Hindlimb muscle (tissue), 1 donor: ENCODE measurements at regions not wholly inside any gene's neighbourhood (a gene's known extent, or its start where the extent isn't known, plus 50 kb on each side); places are given as distances from the start of the nearest gene placed in this dataset.

ENCODE experiments used
- DNase-seq: peaks from one replicate; pipeline ENCODE4 v3.0.0-alpha.2; 2013

DNA sequence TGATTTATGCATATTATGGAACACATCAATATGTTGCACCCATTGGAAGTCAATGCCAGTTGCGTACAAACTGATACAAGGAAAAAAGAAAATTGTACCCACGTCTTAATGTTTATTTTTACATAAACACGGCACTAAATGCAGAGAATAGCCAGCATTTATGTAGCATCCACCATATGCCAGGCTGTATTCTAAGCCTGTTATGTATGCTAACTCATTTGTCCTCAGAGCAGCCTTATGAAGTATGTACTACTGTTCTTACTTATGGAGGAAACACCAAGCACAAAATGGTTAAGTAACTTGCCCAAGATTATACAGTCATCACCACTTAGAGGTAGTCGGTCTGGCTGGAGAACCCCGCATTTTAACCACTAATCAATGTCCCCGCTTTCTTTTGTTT lies 837.9 kb upstream of the RBFOX1 start:
- no peak for DNase-seq

DNA sequence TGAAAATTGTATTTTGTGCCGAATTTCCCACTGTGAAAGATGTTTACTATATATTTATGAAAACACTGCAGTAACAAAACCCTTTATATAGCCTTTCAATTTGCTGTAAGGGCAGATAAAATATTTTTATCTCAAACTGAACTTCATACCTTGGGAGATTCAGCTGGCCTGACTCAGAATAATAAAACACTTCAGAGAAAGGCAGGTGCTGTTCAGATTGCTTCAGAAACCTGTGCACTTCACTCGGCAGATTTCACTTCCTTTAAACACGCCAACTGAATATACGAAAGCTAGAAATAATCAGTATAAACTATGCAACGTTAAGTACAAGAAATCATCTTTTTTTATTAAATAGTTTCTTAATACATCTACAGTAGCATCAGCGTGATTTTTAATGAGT lies 839.1 kb upstream of the RBFOX1 start:
- DNase-seq: no peak

DNA sequence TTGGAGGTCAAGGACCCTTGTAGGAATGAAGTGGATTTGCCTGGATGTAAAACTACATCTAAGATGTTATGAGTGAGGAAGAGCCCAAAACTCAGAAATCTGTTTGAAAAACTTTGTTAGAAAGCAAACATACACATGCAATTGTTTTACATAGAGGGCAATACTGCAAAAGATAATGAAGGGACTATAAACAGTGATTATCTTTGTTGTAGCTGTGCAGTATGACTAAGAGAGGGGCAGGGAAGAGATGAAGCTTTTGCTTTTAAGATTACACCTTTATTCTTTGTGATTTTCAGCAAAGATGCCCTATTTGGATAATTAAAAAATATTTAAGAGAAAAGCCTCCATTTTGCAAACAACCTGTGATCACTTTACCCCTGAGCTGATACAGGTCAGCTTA lies 839.9 kb upstream of the RBFOX1 start:
- DNase-seq: no peak

DNA sequence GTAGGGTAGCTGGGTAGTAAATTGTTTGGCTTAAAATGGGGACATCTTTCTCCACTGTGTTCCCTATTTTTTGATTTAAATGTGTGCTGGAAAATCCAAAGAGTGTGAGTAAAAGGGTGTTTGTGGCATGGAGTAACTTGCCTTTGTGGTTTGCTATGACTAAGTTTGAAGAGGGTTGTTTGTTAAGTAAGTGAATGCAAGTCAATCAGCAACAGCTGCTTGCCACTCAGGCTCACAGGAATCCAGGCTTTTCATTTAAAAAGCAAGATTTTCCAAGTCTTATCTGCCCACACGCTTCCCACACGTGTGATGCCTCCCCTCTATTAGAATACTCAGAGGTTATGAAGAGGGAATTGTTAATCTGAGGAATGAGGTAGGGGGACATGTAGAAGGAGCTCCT lies 847.7 kb upstream of the RBFOX1 start:
- DNase-seq: no peak

DNA sequence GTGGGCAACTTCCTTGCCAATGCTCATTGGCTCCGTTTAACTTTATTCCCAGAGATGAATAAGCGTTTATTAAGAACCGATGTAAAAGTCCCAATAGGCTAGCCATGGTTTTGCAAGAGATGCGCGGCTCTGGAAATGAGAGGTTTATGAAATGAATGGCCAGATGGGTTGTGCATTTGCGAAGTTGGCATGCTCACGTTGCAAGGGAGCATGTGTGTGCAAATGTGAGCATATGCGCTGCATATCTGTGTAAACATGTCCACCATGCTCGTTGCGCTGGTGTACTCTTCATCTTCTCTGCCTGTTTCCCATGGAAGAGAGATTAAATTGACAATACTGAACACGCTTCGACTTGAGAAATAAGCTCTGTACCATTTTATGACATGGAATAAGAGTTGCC lies 848.6 kb upstream of the RBFOX1 start:
- no peak for DNase-seq

DNA sequence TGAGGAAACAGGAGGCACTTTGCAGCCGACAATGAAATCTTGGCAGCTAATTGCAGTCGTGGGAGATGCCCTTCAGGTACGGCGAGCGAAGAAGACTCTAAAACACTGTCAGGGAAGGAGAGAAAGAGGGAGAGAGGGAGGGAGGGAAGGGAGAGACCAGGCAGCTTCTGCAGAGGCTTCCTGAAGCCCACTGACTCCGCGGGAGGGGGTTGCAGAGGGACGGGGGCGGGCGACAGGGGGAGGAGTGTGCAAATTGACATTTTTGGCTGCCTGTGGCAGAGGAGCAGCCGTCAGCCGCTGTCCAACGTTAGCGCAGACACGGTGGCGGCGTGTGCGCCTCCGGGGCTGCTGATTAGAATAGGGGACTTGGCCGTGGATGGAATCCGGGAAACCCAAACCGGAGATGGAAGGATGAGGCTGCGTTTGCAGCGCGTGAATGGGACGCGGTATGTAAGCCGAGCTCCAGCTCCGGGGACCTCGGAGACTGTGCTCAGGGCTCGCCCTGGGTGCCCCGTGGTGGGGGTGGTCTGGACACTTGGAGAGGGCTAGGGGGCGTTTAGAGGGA lies 849.1 kb upstream of the RBFOX1 start:
- no peak for DNase-seq

DNA sequence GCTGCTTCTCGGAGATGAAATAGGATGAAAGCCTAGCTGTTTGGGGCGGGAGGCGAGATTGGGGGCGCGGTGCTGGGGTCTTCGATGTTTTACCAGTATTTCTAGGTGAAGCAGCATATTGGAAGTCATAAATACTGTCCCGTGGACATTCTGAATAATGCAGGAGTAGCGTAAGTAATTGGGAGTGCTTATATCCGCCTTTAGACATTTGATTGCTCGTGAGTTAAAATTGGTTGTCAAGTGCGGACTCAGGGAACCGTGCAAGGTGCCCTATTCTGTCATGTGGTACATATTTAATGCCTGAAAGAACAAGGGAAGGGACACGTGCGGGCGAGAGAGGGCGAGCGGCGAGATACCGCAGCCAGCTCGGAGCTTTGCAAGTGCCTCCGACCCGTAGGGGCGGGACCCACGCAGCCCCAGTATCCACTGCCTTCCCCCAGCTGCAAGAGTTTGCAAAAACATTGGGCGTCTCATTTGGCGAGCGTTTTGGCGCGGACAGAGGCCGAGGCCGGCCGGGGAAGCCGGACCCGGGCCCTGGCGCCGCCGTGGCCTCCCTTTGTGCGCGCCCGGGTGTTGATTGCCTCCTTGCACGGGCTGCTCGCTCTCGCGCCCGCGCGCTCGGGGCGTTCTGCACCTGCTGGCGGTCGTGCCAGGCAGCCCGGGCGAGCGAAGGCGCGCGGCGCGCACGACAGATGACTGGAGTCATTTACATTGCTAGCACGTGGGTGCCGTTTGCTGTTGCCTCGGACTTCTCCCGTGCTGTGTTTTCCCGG lies 849.8 kb upstream of the RBFOX1 start:
- no peak for DNase-seq

DNA sequence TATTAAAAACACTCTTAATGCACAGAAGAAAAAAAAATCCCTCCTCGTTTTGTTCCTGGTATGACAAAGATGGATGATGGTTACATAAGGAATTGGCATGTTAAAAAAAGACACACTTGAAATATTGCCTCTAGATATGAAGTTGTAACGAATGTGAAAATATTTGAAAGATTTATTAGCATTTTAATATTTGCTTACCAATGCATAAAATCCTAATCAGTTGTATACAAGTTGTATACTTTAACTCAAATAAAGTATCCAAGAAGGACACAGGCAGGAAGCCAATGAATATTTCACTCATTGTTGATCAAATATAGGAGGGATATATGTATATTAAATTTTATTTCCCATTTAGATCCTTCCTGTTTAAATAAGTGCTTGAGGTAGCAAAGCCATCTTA lies 850.8 kb upstream of the RBFOX1 start:
- no peak for DNase-seq

DNA sequence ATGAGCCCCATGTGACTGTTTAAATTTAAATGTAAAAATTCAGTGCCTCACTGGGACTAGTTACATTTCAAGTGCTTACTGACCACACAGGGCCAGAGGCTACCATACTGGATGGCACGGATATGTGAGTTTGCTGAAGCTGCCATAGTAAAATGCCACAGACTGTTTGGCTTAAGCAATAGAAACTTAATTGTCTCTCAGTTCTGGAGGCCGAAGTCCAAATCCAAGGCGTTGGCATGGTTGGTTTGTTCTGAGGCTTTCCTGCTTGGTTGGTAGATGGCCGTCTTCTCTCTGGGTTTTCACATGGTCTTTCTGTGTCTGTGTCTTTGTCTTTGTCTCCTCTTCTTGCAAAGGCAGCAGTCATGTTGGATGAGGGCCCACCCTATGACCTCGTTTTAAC lies 878.9 kb upstream of the RBFOX1 start:
- no peak for DNase-seq

DNA sequence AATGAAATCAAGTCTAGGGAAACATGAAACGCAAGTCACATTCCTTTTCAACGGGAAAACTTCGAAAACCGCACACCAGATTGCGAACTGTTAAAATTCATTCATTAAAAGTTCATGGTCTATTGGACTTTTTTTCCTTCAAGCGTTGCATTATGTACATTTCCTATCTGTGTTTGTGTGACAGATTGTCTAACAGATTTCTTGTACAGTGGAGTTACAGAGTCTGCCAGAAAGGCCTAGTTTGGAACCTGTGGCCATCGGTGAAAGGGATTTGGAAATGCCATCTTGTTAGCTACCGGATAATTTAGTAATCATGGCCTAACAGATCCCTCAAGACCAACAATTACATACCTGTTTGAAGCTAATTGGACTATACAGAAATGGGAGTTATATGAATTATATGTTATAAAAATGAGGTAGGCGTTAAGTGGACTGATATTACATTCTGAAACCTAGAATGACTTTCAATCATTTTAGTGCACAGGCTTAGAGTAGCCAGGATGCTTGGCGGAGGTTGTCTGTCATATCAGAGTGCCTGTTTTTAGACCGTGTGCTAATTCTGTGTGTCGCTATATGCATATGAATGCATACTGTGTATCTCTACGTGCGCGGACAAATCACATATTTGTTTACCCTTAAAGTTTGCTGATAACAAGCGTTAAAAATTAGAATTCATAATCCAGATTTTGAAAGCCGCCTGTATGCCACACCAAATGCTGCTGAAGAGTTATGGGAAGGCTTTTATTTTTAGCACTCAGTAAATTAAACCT lies 885.4 kb upstream of the RBFOX1 start:
- no peak for DNase-seq

DNA sequence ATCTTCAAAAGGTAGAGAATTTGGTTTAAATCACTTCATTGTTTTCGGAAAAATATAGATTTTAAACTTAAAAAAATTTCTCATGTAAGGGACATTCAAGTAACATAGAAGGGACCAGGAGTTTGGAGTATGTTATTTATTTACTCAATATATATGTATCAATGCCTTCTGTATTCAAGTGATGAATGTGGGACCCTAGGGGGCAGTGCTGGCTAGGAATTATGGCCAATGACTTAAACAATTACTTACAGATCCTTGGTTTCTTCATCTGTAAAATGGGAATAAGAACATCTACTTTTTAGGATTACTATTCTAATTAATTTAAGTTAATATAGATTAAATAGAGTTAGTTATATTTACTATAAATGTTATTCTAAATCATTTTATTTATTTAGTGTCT lies 886.3 kb upstream of the RBFOX1 start:
- no peak for DNase-seq

DNA sequence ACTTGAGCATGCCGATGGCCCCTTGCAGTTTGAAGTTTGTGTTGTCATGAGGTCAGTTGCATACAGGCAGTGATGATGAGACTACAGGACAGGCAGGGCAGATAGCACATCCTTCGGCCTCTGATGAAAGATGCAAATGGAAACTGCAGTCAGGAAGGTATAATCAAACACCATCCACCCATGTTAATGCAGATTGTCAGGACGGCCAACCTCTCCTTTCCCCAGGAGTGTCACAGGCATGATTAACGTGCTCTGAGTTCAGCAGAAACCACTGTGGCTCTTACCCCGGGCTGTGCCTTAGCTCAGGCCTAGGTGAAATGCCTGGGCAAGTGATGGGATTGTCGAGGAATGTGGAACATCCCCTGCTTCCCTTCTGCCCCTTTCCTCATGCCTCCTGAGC lies 893.5 kb upstream of the RBFOX1 start:
- DNase-seq: no peak

DNA sequence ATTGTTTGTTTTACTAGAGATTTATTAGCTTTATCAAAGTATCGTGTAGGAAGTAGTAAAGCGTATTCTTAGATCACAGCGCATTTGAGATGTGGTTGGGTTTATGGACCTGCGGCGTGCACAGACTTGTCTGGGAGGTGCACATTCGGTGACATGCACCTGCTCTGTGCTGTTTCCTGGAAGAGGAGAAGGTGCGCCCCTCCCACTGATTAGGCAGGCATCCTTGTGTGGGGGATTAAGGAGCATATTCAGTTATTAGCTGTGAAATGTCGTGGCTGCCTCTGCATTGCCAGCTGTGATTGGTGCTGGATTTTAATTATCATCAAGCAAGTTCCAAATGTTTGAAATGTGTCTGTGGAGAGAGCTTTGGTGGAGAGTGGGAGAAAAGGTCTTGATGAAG lies 903.8 kb upstream of the RBFOX1 start:
- DNase-seq: no peak

DNA sequence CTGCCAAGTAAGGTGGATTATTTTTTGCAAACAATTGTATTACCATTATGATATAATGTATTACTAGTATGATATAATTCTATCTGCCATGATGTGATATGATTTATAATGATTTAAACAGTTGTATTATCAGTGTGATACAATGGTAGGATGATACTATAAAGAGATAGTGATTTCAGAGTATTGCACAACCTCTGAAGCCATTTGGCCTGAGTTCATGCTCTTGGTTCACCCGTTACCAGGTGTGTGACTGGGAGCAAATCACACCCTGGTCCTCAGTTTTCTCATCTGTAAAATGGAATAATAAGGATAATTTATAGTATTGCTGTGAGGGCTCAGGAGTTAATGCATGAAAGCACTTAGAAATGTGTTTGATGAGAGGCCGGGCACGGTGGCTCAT lies 905.0 kb upstream of the RBFOX1 start:
- no peak for DNase-seq

DNA sequence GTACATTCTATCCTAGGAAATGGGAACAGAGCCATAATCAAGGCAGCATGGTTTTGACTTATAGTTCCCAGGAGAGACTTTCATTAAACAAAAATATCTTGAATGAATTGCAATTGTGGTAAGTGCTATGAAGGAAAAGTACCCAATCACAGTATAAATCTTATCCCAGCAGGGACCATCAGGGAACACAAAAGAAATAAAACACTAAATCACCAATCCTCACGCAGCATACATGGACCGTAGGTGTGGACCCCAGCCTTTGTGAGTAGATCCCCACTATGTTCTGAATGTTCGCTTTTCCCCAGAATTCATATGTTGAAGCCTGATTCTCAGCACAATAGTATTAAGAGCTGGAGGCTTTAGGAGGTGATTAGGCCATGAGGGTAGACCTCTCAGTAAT lies 925.0 kb upstream of the RBFOX1 start:
- no peak for DNase-seq

DNA sequence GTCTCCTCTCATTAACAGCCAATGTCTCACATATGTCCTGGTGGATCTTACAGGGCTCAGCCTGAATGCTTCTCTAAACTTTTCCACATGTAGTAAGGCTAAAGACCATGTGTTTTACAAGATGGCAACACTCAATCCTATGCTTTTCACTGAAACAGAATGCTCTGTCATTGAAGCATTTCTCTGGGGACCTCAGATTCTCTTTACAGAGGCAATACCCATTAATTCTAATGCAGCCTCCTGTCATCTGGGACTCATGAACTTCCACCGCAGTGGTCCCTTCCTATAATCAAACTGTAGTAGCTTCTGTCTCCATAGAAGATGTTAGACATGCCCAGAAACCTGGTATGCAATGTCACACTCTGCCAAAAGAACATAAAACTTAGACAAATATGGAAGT lies 926.6 kb upstream of the RBFOX1 start:
- DNase-seq: no peak

DNA sequence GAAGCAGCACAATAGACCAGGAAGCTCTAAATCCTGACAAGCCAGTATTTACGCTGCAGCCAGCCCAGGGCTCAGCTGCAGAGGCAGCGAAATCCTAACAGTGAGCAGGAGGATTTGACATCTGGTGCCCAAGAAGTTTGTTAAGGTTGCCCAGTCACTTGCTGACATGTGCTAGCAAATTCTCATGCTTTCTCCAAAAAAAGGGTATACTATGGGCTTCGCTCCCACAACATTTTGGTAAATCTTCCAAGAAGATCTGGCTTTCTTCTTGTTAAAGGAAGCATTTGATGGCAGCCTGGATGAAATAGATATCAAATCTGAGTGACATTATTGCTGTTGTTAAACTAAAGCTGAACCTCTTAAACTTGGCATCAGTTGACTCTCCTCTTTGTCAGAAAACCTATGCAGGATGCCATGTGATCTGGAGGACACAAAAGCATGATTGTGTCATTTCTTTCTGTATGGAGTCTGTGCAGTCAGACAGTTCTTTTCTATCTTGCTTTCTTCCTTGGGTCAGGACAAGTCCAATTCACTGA lies 949.7 kb upstream of the RBFOX1 start:
- DNase-seq: no peak

DNA sequence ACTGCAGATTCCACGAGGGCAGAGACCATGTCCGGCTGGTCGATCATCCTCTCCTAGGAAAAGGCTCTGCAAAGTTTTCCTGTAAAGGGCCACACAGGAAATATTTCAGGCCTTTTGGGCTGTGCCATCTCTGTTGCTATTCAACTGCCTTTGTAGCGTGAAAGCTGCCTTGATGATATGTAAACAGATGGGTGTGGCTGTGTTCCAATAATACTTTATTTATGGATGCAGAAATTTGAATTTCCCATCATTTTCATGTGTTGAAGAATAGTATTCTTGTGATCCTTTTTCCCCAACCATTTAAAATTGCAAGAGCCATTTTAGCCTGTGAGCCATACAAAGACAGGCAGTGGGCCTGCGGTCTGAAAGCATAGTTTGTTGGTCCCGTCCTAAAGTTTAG lies 950.7 kb upstream of the RBFOX1 start:
- DNase-seq: no peak

DNA sequence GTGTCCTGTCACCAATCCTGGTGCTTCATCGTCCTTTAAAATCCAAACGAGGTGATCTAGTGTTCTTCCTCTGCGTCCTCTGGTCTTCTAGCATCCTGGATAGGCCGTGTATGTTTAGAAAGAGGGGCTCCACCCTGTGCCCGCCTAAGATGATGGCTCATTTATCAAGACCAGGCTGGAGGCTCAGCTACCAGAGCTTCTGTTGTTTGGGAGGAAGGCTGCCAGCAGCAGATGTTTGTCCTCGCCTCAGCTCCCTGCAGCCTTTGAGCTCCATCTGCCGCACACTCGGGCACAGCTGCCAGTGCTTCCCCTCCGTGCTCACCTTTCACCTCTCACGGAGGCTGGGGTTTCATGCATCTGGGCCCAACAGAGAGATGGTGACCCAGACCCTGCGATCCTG lies 954.7 kb upstream of the RBFOX1 start:
- DNase-seq: no peak

DNA sequence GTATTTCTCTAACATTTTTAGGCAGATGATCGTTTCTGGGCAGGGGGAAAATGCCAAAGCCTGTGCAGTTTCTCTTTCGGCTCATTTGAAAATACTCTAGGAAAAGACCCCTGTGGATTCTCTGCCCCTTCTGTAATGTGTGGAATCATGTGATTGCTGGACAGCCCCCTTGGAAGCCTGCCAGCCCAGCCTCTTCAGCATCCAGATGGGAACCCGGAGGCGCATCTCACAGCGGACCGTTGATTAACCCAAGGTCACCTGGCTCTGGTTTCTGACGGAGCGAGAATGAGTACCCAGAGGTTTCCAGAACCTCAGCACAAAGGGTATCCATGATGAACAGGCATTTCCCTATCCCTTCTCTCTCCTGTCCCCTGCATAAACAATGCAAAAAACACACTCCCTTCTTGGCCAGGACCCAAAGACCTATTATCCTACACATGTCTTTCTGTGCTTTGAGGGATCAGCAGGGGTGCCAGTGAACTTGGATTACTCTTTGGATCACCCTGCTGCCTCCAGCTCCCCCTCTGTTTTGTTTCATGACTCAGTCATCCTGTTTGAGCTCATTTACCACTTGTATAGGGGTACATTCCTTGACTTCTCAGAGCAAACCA lies 957.1 kb upstream of the RBFOX1 start:
- DNase-seq: no peak

DNA sequence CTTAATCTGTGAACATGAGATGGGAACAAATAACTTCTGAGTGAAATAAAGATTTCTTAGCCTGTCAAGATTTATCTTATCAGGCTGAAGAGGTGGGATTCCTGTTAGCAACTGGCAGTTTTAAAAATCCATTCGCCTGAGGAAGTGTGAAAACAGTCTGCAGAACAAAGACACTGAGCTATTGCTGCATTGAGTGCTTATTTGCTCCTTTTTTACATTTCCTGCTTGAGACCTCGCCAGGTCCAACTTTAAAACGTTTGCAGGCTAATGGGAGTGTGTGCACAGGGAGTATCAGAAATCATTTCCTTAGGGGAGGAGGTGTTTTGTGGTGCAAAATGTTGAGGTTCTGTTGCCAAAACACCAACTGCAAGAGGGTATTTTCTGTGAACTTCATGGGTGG lies 957.8 kb upstream of the RBFOX1 start:
- DNase-seq: no peak

DNA sequence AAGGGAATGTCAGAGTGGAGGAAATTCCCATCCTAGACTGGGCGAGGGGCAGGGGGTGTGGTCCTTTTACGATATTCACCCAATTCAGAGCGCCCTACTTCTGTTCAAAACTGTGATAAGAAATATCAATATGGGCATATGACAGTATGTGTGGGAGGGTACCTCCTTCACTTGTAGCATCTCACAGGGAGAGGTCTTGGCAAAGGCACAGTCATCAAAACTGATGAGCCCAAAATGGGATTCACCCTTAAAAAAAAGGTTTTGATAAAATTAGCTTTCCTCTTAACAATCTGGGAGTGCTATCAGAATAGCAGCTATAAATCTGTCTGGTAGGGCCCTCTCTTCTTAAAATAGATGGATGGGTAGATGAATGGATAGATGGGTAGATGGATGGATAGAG lies 967.8 kb upstream of the RBFOX1 start:
- DNase-seq: no peak

DNA sequence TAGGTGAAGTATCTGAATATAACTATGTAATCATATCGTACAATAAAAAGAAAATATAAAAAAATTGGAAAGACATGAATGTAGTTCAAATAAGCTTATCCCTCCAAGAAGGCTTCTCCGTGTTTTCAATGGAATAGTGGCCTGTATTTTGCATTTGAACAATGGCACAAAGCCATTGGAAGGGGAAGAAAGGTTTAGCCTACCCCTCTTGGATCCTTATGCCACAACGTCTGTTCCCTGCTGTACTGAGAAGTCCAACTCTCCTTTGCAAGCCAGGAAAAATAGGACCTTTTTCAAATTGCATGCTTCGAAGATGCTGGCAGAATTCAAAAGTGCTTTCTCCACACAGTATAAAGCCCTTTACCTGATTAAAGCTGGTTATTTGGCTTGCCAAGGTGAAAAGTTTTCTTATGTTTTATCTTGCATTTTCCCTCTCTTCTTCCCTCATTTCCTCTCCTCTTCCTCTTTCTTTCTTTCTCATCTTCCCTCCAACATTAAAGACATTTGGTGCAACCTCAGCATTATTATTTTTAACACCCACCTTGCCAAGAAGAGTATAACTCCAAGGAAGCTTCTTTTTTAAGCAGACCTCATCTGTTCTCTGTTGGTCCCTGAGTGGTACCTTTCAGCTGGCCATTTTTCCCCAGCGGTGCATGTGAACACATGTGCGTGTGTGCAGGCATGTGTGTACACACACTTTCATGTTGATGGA lies 968.6 kb upstream of the RBFOX1 start:
- no peak for DNase-seq
